Uterus (tissue), 2 donors: ENCODE measurements at regions not wholly inside any gene's neighbourhood (a gene's known extent, or its start where the extent isn't known, plus 50 kb on each side); places are given as distances from the start of the nearest gene placed in this dataset.

ENCODE experiments used
- POLR2A ChIP-seq, 2 donors: fragments of 450-650 bp; IDR thresholded peaks; one replicate each; pipeline ENCODE4 v1.6.1; 2016; ENCODE audit warnings: antibody characterized with exemption in 2 of 2, mild to moderate bottlenecking in 1 of 2, moderate library complexity in 1 of 2
- TF ChIP-seq, protein P1 (sequence below), 4 experiments: fragments of 200-600 bp in 2 of 4; fragments of 450-650 bp in 2 of 4; sonication (generic) in 2 of 4; IDR thresholded peaks; one replicate each; pipeline ENCODE4 v1.5.1; 2016 to 2019; ENCODE audit warnings: antibody characterized with exemption in 4 of 4, mild to moderate bottlenecking in 2 of 4, moderate library complexity in 1 of 4

DNA sequence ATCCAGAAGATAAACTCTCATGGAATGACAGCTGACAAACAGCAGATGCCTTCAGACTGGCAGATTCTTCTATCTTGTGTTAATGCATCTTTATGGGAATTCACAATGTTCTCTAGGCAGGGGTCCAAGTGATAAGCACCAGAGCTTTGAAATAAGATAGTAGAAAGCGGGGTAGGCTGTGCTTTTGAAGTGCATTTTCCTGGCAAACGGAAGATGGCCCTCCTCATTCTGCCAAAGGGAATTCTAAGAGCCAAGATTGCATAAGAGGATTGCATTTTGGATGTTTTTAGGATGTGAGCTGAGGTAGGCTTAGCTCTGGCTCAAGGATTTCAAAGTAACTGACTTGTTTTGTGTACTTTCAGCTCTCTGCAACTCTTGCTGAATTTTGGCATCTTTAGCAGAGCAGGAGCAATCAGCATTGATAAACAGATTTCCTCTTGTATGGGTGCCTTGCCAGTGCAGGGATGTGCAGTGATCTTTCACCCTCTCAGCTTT is 298.5 kb upstream of the KLF6 start:
- TF ChIP-seq, protein P1, sequence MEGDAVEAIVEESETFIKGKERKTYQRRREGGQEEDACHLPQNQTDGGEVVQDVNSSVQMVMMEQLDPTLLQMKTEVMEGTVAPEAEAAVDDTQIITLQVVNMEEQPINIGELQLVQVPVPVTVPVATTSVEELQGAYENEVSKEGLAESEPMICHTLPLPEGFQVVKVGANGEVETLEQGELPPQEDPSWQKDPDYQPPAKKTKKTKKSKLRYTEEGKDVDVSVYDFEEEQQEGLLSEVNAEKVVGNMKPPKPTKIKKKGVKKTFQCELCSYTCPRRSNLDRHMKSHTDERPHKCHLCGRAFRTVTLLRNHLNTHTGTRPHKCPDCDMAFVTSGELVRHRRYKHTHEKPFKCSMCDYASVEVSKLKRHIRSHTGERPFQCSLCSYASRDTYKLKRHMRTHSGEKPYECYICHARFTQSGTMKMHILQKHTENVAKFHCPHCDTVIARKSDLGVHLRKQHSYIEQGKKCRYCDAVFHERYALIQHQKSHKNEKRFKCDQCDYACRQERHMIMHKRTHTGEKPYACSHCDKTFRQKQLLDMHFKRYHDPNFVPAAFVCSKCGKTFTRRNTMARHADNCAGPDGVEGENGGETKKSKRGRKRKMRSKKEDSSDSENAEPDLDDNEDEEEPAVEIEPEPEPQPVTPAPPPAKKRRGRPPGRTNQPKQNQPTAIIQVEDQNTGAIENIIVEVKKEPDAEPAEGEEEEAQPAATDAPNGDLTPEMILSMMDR (IDR thresholded peaks at IDR 0.05) = peak in 1 of 4 experiments; percentile 7
- no peak for TF ChIP-seq POLR2A (IDR thresholded peaks at IDR 0.05)
